GM19455 (cell line): ENCODE measurements at regions not wholly inside any gene's neighbourhood (a gene's known extent, or its start where the extent isn't known, plus 50 kb on each side); places are given as distances from the start of the nearest gene placed in this dataset.

Experiments used
- ATAC-seq: cut with Tn5 transposase; IDR thresholded peaks from one replicate; pipeline ENCODE4 v1.9.1; 2021; ENCODE audit not compliant: unreplicated experiment

DNA sequence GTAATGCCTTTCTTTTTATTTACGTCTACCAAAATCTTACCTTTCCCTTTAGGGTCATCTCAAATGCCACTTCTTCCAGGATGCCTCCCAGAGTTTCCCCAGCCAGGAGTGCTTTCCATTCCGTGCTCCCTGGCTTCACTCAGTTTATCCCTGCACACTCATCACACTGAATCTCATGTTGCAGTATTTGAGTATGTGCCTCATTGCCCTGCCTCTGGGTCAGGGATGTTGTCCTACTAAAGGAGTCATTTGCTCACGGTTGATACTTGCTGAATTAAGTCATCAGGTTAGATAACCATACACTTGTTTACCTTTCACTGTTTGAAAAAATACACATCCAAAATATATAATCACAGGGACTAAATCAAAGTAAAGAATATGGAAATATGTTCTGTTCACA, 356.2 kb upstream of the GATB start:
- no peak for ATAC-seq

- ATAC-seq = no peak
These were observed 355.0 kb upstream of the GATB start for GRCh38 chr4:152115794-152116193.

DNA sequence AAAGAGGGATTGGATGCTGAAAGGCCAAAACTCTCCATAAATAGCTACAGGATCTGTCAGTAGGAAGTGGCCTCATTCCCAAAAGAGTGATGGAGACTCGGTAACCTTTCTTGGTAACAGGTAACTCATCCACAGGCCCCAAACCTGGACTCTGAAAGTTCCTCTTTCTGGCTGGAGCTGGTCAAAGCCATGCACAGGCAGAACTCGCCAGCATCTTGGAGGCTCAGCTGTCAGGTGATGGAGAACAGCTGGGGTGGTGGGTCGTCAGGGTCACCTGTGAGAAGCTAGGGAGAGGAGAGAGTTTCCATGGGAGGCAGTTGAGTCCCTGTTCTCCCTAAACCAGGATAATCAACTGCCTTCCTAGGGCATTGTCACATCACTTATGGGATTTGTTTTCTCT, 354.3 kb upstream of the GATB start:
- no peak for ATAC-seq

DNA sequence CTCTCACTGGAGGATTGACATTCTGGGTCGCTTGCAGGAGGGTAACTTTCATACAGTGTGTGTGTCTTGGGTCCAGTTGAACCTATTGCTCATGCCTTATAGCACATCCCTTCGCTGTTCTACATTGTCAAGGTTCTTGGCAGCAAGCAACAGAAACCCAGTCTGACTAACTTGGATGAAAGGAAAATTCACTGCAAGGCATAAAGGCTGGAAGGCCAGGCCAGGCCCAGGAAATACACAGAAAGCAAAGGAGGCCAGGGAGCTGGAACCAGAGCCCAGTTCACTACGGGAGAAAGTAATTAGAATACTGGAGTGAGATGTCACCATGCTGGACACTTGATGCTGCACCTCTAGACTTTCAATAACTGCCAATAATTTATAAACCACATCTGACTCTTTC, 353.8 kb upstream of the GATB start:
- ATAC-seq = no peak

GRCh38 chr4:152112887-152113286, 352.1 kb upstream of the GATB start:
- ATAC-seq = no peak

GRCh38 chr4:152112190-152112589, 351.4 kb upstream of the GATB start:
- ATAC-seq = no peak

DNA sequence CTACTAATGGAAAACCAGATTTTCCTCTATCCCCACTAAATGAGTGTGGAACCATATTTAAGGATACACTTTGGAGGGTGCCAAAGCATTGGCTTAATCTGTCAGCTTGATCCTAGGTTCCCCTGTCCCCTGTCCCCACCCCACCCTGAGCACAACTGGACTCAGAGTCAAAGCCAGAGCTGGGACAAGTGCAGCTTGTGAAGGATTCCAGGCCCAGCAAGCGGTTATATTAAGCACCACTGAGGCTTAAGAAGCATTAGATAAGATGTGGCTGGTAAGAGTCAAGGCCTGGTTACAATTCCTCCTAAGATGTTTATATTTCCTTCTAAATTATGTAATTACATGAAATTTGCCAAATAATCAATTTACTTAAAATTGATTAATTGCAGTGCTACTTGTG, 350.0 kb upstream of the GATB start:
- ATAC-seq = no peak

DNA sequence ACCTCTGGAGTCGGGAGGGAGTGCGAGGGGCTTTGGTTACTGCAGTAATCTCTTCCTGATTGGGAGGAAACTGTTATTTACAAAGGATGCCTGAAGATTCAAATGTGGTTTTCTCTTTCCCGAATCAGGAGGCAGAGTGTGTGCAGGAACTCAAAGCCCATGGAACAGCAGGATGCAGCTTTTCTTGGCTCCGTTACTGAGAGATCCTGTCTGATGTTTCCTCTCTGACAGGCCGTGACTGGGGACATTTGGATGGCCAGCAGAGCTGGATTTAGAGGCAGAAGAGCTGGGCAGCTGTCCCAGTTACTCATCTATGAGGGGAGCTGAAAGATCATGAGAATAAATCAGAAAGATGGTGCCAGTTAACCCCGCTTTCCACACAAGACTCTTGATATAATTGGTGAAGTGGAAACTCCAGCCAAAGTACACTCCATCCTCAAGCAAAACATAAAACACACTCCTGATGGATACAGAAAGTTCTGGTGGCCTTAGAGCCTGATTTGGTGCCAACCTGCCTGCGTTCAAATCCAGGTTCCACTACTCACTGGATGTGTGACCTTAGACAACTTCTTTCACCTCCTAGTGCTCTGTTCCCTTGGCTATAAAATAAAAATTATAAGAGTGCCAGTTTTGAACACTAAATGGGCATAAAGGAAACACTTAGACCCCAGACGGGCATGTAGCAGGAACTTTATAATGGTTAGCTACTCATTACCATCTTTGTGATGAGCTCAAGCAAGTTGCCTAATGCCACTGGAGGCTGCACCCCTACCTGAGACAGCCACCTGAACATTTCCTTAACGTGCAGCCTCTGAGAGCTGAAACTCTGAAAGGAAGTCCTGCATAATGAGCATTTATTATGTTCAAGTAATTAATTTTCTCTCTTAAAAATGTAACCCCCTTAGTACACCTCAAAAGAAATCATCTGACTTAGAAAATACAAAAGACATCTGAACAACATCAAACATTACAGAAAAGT, 349.0 kb upstream of the GATB start:
- no peak for ATAC-seq

GRCh38 chr4:152107736-152108500, 347.1 kb upstream of the GATB start:
- no peak for ATAC-seq

GRCh38 chr4:152106781-152107321, 346.0 kb upstream of the GATB start:
- no peak for ATAC-seq

DNA sequence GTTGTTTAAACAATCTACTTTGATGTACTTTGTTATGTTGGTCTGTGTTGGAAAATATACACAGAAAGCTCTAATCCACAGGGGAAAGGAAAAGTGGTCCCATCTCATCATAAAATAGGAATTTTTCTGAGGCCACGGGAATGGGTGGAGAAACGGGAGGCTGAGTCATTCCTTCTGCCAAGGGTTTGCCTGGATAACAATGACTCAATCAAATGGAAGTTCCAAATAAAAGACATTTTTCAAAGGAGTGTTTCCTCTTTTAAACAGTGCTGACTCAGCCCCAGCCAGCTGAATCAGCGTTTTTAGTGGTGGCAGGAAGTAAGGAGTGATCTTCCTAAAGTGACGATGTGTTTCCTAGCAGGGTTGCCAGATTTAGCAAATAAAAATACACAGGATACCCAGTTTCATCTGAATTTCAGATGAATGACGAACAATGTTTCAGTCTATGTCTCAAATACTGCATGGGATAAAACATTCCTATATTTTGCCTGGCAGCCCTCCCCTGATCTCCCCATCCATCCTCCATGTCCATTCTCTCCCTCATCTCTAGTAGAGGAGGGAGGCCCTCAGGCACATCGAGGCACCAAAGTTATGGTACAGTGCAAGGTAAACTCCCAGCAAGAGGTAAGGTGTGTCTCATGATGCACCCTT, 345.4 kb upstream of the GATB start:
- ATAC-seq = no peak

DNA sequence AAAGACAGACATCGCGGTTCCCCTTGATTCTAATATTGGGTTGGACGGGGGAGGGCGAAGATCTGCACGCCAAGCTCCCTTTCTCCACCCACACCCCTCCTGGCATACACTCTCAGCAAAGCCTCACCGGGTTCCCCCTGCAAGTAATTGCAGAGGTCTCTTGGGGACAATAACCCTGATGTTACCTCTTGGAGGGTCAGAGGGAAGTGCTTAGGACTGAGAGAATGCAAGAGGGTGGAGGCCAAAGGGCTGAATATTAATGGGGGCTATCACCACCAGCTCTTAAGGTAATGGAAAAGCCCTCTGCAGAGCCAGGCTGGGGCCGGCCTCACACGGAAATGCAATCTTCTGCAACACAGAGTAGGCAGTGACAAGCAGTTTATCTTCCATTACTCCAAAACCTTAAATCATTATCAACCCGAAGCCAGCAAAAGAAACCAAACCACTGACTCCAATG, 344.1 kb upstream of the GATB start:
- no peak for ATAC-seq

DNA sequence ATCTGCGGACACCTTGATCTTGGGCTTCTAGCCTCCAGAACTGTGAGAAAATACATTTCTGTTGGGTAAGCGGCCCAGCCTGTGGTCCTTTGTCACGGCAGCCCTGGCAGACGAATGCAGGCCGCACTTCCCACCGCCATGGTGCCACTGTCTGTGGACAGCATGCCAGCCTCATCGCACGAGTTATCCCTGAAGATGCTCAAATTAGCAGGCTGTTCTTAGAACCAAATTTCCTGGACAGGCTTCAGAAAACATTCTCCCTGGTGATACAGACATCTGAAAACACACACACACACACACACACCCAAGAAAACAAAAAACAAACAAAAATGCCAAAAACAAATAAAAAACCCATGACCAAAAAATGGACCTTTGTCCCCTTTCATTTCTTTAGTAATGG, 343.5 kb upstream of the GATB start:
- ATAC-seq = no peak

DNA sequence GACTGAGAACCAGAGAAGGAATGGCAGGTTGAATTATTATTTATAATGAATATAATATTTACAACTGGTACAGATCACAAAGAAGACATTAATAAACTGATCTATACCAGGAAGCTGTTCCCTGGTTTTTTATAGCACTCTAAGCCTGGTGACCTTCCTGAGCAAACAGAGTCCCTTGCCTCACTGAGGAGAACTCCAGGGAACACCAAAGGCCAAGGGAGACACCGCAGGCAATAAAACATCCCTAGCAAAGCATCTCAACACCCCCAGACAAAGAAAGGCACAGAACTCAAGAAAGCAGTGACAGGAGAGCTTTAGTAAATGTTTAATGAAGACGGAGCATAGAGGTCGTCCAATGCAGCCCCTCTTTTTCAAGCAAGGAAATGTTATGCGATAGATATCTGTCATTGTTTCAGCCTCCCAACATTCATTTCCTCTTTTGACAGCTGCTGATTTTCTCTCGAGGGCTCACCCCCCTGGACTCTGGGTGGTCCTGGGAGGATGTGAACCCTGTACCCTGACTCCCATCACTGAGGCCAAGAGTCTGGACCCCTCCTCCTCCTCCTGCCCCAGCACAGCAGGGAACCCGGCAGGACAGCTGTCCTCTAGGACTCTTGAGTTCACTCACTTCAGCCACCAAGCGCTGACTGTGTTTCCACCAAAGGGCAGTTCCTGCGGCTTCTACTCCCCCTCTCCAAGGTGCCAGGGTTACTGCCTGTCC, 342.5 kb upstream of the GATB start:
- ATAC-seq = no peak

GRCh38 chr4:152102436-152103000, 341.7 kb upstream of the GATB start:
- ATAC-seq = no peak

- ATAC-seq = no peak
These were observed 341.0 kb upstream of the GATB start for GRCh38 chr4:152101556-152102435.

- ATAC-seq = no peak
These were observed 339.8 kb upstream of the GATB start for GRCh38 chr4:152100379-152101201.

GRCh38 chr4:152099981-152100378, 339.2 kb upstream of the GATB start:
- no peak for ATAC-seq
